ENCODE measurements at regions not wholly inside any gene's neighbourhood (a gene's known extent, or its start where the extent isn't known, plus 50 kb on each side); places are given as distances from the start of the nearest gene placed in this dataset.

- TF ChIP-seq, protein P1, sequence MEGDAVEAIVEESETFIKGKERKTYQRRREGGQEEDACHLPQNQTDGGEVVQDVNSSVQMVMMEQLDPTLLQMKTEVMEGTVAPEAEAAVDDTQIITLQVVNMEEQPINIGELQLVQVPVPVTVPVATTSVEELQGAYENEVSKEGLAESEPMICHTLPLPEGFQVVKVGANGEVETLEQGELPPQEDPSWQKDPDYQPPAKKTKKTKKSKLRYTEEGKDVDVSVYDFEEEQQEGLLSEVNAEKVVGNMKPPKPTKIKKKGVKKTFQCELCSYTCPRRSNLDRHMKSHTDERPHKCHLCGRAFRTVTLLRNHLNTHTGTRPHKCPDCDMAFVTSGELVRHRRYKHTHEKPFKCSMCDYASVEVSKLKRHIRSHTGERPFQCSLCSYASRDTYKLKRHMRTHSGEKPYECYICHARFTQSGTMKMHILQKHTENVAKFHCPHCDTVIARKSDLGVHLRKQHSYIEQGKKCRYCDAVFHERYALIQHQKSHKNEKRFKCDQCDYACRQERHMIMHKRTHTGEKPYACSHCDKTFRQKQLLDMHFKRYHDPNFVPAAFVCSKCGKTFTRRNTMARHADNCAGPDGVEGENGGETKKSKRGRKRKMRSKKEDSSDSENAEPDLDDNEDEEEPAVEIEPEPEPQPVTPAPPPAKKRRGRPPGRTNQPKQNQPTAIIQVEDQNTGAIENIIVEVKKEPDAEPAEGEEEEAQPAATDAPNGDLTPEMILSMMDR (conservative IDR thresholded peaks at IDR 0.05) = no peak
- TF ChIP-seq ZFX (IDR thresholded peaks at IDR 0.05) = no peak
Observed at GRCh38 chr11:103800406-103801114, 235.9 kb upstream of the DDI1 start.
